Endothelial cell of umbilical vein (primary cell): ENCODE measurements at regions not wholly inside any gene's neighbourhood (a gene's known extent, or its start where the extent isn't known, plus 50 kb on each side); places are given as distances from the start of the nearest gene placed in this dataset.

ENCODE experiments used
- BruUV-seq: library from RNA; stranded (reverse); fragments of 400-500 nt; replicated peaks from 2 replicates; lab custom pipeline; 2021; lab: Mats Ljungman, UMichigan
- CTCF ChIA-PET: fragments of 300-600, 350-600 bp; sonication (Branson Sonifier 250); formaldehyde crosslinking; loops from one replicate; lab custom pipeline; 2021; ENCODE audit warnings: antibody characterized with exemption, inconsistent platforms; lab: Charles Lee
- POLR2A ChIA-PET: fragments of 300-600, 350-600 bp; sonication (Branson Sonifier 250); formaldehyde crosslinking; loops from one replicate; lab custom pipeline; 2021; ENCODE audit warnings: antibody characterized with exemption, inconsistent platforms; lab: Charles Lee
- DNase-seq: peaks from one replicate; pipeline ENCODE4 v3.0.0-alpha.2; 2011; ENCODE audit warnings: low read depth, low spot score
- FAIRE-seq: peaks from 2 replicates; lab custom pipeline; 2011; peaks lifted over from hg19 to GRCh38; lab: Jason Lieb, UNC
- H2AFZ ChIP-seq: 2 replicates; pipeline ENCODE4 v1.6.0; 2012; ENCODE audit warnings: low read depth, low read length, control low read depth, inconsistent platforms
- H3K27ac ChIP-seq: 2 replicates; pipeline ENCODE4 v1.5.1; 2011; ENCODE audit warnings: low read depth, mild to moderate bottlenecking, control low read depth, low read length, moderate library complexity; ENCODE audit not compliant: insufficient read depth
- H3K27me3 ChIP-seq, 2 experiments: 2 replicates each; pipeline versions ENCODE4 v1.6.0 to v1.6.1; 2011; ENCODE audit warnings: low read length in 2 of 2, mixed read lengths in 1 of 2; ENCODE audit not compliant: control insufficient read depth in 2 of 2, insufficient read depth in 2 of 2
- H3K36me3 ChIP-seq, 2 experiments: 2 replicates in 1 of 2; 3 replicates in 1 of 2; pipeline ENCODE4 v1.5.1; 2011; ENCODE audit warnings: low read length in 2 of 2, mild to moderate bottlenecking in 1 of 2, moderate library complexity in 1 of 2; ENCODE audit not compliant: control insufficient read depth in 2 of 2, insufficient read depth in 2 of 2; ENCODE audit errors: extremely low read depth in 1 of 2
- H3K4me1 ChIP-seq: 3 replicates; pipeline ENCODE4 v1.5.1; 2011; ENCODE audit warnings: mild to moderate bottlenecking, low read length; ENCODE audit not compliant: control insufficient read depth, insufficient read depth; ENCODE audit errors: extremely low read depth
- H3K4me2 ChIP-seq: 2 replicates; pipeline ENCODE4 v1.6.1; 2011; ENCODE audit warnings: low read length, control low read depth, mixed read lengths; ENCODE audit not compliant: insufficient read depth
- H3K4me3 ChIP-seq, 3 experiments: fragments of 200-600 bp in 1 of 3; sonication (generic), shearing (Covaris generic) in 1 of 3; replicated peaks in 1 of 3; 2 replicates each; pipeline ENCODE4 v1.5.1; 2011 to 2016; ENCODE audit warnings: control low read depth in 3 of 3, low read length in 3 of 3, mild to moderate bottlenecking in 2 of 3, inconsistent platforms in 1 of 3, low read depth in 1 of 3, moderate library complexity in 1 of 3; ENCODE audit not compliant: insufficient read depth in 1 of 3
- H3K79me2 ChIP-seq: 2 replicates; pipeline ENCODE4 v1.6.0; 2012; ENCODE audit warnings: low read length, inconsistent platforms; ENCODE audit not compliant: control insufficient read depth, insufficient read depth
- H3K9ac ChIP-seq: replicated peaks from 2 replicates; pipeline ENCODE3; 2011; ENCODE audit warnings: low read length, control low read depth; ENCODE audit not compliant: insufficient read depth; ENCODE audit errors: extremely low read depth
- H3K9me1 ChIP-seq: replicated peaks from 3 replicates; pipeline ENCODE4 v1.6.0; 2011; ENCODE audit warnings: mild to moderate bottlenecking, low read length; ENCODE audit not compliant: control insufficient read depth, insufficient read depth; ENCODE audit errors: extremely low read depth
- H3K9me3 ChIP-seq: replicated peaks from 2 replicates; pipeline ENCODE4 v1.5.1; 2012; ENCODE audit warnings: low read length, inconsistent platforms; ENCODE audit not compliant: control insufficient read depth, insufficient read depth
- H4K20me1 ChIP-seq: replicated peaks from 2 replicates; pipeline ENCODE3; 2011; ENCODE audit warnings: mild to moderate bottlenecking, low read length; ENCODE audit not compliant: control insufficient read depth, insufficient read depth; ENCODE audit errors: extremely low read depth
- EZH2 ChIP-seq: IDR thresholded peaks from 2 replicates; pipeline ENCODE4 v1.6.1; 2012; ENCODE audit warnings: borderline replicate concordance, low read depth, mild to moderate bottlenecking, moderate library complexity, low read length, inconsistent platforms; ENCODE audit not compliant: severe bottlenecking
- FOS ChIP-seq: IDR thresholded peaks from 2 replicates; pipeline ENCODE4 v1.6.1; 2011; ENCODE audit warnings: mild to moderate bottlenecking, low read length, moderate library complexity, borderline replicate concordance; ENCODE audit not compliant: insufficient read depth
- GATA2 ChIP-seq: IDR thresholded peaks from 2 replicates; pipeline ENCODE4 v1.7.0; 2011; ENCODE audit warnings: low read depth, mild to moderate bottlenecking, moderate library complexity, mixed read lengths, low read length; ENCODE audit not compliant: insufficient read length, insufficient read depth
- JUN ChIP-seq: IDR thresholded peaks from 2 replicates; pipeline ENCODE4 v1.6.1; 2011; ENCODE audit warnings: borderline replicate concordance, low read depth; ENCODE audit not compliant: insufficient read length, insufficient read depth
- MYC ChIP-seq: IDR thresholded peaks from one replicate; pipeline ENCODE4 v1.6.1; 2011; ENCODE audit warnings: mild to moderate bottlenecking, low read depth, low read length
- POLR2A ChIP-seq: IDR thresholded peaks from 2 replicates; pipeline ENCODE4 v1.6.1; 2012; ENCODE audit warnings: low read depth, mild to moderate bottlenecking, control low read depth, low read length
- POLR2AphosphoS5 ChIP-seq: IDR thresholded peaks from 2 replicates; pipeline ENCODE4 v1.6.1; 2012; ENCODE audit warnings: low read depth, mild to moderate bottlenecking, control low read depth, low read length, moderate library complexity; ENCODE audit not compliant: insufficient read depth
- dilution Hi-C: fragments of 300-500 bp; cut with MboI; formaldehyde crosslinking; loops from one replicate; pipeline ENCODE4 v1.15.0; 2019; ENCODE audit warnings: low sequenced_read_pairs; ENCODE audit not compliant: extremely low pct_ligation_motif_present
- intact Hi-C: fragments of 100-400 bp; cut with micrococcal nuclease; formaldehyde crosslinking; loops from one replicate; pipeline ENCODE4 v1.10.0; 2022
- TF ChIP-seq, protein P1 (sequence below), 2 donors: IDR thresholded peaks; 1 replicate in 1 of 2; 2 replicates in 1 of 2; pipeline ENCODE4 v1.5.1; 2011; ENCODE audit warnings: low read length in 2 of 2, mild to moderate bottlenecking in 2 of 2, moderate library complexity in 2 of 2, control low read depth in 1 of 2, inconsistent platforms in 1 of 2, low read depth in 1 of 2; ENCODE audit not compliant: insufficient read depth in 1 of 2; ENCODE audit errors: extremely low read depth in 1 of 2
- TF ChIP-seq, protein P2 (sequence below): IDR thresholded peaks from 2 replicates; pipeline ENCODE4 v1.6.1; 2011; ENCODE audit not compliant: insufficient read depth, insufficient read length

DNA sequence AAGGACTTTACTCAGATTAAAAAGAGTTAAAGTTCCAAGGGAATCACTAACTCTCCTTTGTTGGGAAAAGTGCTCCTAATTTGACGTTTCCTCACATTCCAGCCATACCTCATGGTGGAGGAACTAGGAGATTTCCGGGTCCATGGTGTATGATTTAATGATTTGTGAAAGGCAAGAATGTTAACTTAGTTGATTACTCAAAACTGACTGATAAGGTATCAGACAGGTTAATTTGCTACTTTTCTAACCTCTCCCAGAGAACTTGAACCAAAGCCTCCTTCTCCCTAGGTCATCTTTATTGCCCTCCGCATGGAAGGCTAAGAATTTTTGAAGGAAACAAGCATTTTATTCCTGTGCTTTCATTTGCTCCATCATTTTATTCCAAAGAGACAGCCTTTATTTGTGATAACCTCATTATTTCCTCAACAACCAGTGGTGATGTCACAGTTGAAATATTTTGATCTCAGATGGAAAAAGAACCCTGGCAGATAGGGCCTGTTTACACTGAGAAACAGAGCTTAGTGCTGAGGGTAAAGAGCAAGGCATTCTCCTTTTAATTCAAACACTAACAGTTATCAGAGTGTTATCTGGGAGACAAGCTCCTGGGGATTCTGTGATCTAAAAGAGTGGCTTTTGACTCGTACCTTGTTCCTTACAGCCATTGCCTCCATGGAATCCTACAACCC, 57.4 kb upstream of the BMP2 start:
- peak overlapping the region; percentile 33 for H3K9ac ChIP-seq
- H3K4me1 ChIP-seq: peaks cover 48% of the 10 kb centered on the region
- intact Hi-C loops (loop anchor here (2.0 to 5.0 kb wide), 2 partner anchors 57 to 1217 kb away; partner anchors contain the start of gene BMP2), dilution Hi-C loops (no loop called here)
- no peaks in the 10 kb centered on the region for H4K20me1 ChIP-seq
- peak overlapping the region; percentile 27 for H3K4me2 ChIP-seq
- H3K4me3 ChIP-seq: no peak overlapping the region
- H3K36me3 ChIP-seq: no peaks in the 10 kb centered on the region
- ChIA-PET CTCF (interaction anchor here (1.1 to 1.6 kb wide), 5 partner anchors 8 to 73 kb away, joined by 3 to 11 read pairs (median 3); no protein-coding TSS in a partner anchor), POLR2A (no interaction called here)
- no peak for TF ChIP-seq FOS
- H3K79me2 ChIP-seq: no peaks in the 10 kb centered on the region
- BruUV-seq: no TSS peak
- no peaks in the 10 kb centered on the region for H3K9me1 ChIP-seq
- FAIRE-seq (peak; percentile 40), DNase-seq (peak; percentile 73)
- H3K27me3 ChIP-seq: no peaks in the 10 kb centered on the region
- H2AFZ ChIP-seq: peak overlapping the region; percentile 18
- no peaks in the 10 kb centered on the region for H3K9me3 ChIP-seq
- H3K27ac ChIP-seq: peak overlapping the region; percentile 49

DNA sequence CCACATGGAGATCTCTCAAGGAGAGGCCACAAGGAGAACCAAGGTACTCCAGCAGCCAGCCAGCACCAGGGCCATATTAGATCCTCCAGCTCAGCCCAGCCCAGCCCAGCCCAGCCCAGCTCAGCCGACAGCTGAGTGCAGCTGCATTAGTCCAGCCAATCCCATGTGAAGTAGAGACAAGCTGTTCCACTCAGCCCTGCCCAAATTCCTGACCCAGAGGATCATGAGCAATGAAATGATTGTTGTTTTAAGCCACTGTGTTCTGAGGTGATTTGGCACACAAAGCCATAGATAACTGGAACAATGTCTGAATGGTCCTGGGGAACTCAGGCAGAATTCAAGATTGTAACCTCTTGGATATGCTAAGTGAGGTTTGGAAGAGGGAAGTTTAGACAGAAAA, 59.5 kb upstream of the BMP2 start:
- FAIRE-seq: peak; percentile 71
- POLR2A ChIA-PET: no interaction called here
- Histone ChIP-seq H3K27ac (peak overlapping the region; percentile 11), H3K27me3 (no peaks in the 10 kb centered on the region), H2AFZ (peak overlapping the region; percentile 16), H3K9me3 (no peaks in the 10 kb centered on the region), H3K4me1 (peaks cover 68% of the 10 kb centered on the region), H3K9ac (no peak overlapping the region), H3K4me3 (no peak overlapping the region), H3K9me1 (no peaks in the 10 kb centered on the region), H3K79me2 (no peaks in the 10 kb centered on the region), H3K36me3 (no peaks in the 10 kb centered on the region), H4K20me1 (no peaks in the 10 kb centered on the region), H3K4me2 (no peak overlapping the region)
- no peak for TF ChIP-seq JUN
- TF ChIP-seq, protein P1, sequence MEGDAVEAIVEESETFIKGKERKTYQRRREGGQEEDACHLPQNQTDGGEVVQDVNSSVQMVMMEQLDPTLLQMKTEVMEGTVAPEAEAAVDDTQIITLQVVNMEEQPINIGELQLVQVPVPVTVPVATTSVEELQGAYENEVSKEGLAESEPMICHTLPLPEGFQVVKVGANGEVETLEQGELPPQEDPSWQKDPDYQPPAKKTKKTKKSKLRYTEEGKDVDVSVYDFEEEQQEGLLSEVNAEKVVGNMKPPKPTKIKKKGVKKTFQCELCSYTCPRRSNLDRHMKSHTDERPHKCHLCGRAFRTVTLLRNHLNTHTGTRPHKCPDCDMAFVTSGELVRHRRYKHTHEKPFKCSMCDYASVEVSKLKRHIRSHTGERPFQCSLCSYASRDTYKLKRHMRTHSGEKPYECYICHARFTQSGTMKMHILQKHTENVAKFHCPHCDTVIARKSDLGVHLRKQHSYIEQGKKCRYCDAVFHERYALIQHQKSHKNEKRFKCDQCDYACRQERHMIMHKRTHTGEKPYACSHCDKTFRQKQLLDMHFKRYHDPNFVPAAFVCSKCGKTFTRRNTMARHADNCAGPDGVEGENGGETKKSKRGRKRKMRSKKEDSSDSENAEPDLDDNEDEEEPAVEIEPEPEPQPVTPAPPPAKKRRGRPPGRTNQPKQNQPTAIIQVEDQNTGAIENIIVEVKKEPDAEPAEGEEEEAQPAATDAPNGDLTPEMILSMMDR (IDR thresholded peaks at IDR 0.05; ENCODE audit: extremely low read depth in 1 of 2, insufficient read depth in 1 of 2, low read depth in 1 of 2, low read length in 2 of 2): no peak
- no peak for TF ChIP-seq MYC
- no peak for TF ChIP-seq EZH2
- TF ChIP-seq GATA2: peak; percentile 51
- TF ChIP-seq FOS: no peak
- no peak for TF ChIP-seq POLR2A
- TF ChIP-seq POLR2AphosphoS5: peak; percentile 21
- TF ChIP-seq, protein P2, sequence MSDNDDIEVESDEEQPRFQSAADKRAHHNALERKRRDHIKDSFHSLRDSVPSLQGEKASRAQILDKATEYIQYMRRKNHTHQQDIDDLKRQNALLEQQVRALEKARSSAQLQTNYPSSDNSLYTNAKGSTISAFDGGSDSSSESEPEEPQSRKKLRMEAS: no peak
- intact Hi-C loops (loop anchor here (2.0 to 5.0 kb wide), 2 partner anchors 59 to 1219 kb away; partner anchors contain the start of gene BMP2), dilution Hi-C loops (no loop called here)
- CTCF ChIA-PET: interaction anchor here (0.9 to 1.5 kb wide), 6 partner anchors 10 to 125 kb away, joined by 3 to 8 read pairs (median 3); no protein-coding TSS in a partner anchor
- no TSS peak for BruUV-seq
- DNase-seq: peak; percentile 91
